ENCODE measurements at regions not wholly inside any gene's neighbourhood (a gene's known extent, or its start where the extent isn't known, plus 50 kb on each side); places are given as distances from the start of the nearest gene placed in this dataset.
"Not testable (repeated sequence)": the region's sequence is repeated elsewhere in the genome, so short reads cannot be mapped to it uniquely, and the experiment has no call there.

DNA sequence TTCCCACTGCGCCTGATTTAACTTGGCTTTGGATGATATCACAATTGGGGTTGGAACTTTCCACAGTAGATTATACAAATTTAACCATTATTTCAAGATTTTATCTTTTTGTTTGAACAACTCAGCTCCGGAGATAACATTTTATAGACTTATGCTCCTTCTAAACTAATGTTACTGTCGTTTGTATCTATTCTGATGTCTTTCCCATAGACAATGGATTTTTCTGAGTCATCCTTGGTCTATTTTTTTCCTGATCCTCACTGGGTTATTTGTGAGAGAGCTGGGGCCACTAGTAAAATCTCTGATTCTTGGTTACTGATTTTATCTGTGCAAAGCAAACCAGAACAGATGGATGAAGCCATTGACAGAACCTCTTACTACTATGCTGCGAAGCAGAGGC, 175.1 kb downstream of the SLC38A4 start:
- DNase-seq (no peak), ATAC-seq (no peak)
- Histone ChIP-seq H3K4me3 (no peak overlapping the region), H3K27ac (no peak overlapping the region), H3K9me3 (no peaks in the 10 kb centered on the region), H3K4me1 (no peaks in the 10 kb centered on the region), H3K36me3 (replicated peaks in 1 of 2; ENCODE audit: insufficient read depth in 1 of 2, low read depth in 2 of 2) (no peaks in the 10 kb centered on the region), H3K27me3 (no peaks in the 10 kb centered on the region)
- no peak for TF ChIP-seq CTCF (IDR thresholded peaks at IDR 0.05)
- no peak for TF ChIP-seq POLR2A (IDR thresholded peaks at IDR 0.05)
- intact Hi-C loops (cut with DNase I): loop anchor here (10.0 kb wide), 1 partner anchor 296 kb away; no protein-coding TSS in a partner anchor
- WGBS, 2 donors: 86 to 88% methylated on average over 4 of the region's 4 CpGs

DNA sequence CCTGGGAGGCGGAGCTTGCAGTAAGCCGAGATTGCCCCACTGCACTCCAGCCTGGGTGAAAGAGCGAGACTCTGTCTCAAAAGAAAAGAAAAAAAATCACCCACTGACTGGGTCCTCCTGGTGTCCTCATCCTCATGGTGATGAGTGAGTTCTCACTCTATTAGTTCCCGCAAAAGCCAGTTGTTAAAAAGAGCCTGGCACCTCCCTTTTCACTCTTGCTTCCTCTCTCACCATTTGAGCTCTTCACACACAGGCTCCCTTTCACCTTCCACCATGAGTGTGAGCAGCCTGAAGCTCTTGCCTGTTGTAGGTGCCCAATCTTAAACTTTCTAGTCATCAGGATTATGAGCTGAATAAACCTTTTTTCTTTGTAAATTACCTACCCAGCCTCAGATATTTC, 176.4 kb downstream of the SLC38A4 start:
- intact Hi-C loops (cut with DNase I): no loop called here
- H3K27me3 ChIP-seq: no peaks in the 10 kb centered on the region
- no peak for TF ChIP-seq CTCF (IDR thresholded peaks at IDR 0.05)
- H3K36me3 ChIP-seq (replicated peaks in 1 of 2; ENCODE audit: insufficient read depth in 1 of 2, low read depth in 2 of 2): no peaks in the 10 kb centered on the region
- H3K4me3 ChIP-seq: no peak overlapping the region
- no peak overlapping the region for H3K27ac ChIP-seq
- 96 to 99% methylated on average over 4 of the region's 4 CpGs for WGBS, 2 donors
- no peaks in the 10 kb centered on the region for H3K9me3 ChIP-seq
- no peak for ATAC-seq
- H3K4me1 ChIP-seq: no peaks in the 10 kb centered on the region
- DNase-seq: no peak

- no peak overlapping the region for H3K4me3 ChIP-seq
- no peaks in the 10 kb centered on the region for H3K27me3 ChIP-seq
- H3K36me3 ChIP-seq (replicated peaks in 1 of 2; ENCODE audit: insufficient read depth in 1 of 2, low read depth in 2 of 2): no peaks in the 10 kb centered on the region
- ATAC-seq (no peak), DNase-seq (no peak)
- H3K27ac ChIP-seq: no peak overlapping the region
- 68 to 75% methylated on average over 2 of the region's 2 CpGs for WGBS, 2 donors
- TF ChIP-seq CTCF (IDR thresholded peaks at IDR 0.05) (no peak), POLR2A (IDR thresholded peaks at IDR 0.05) (no peak)
- no peaks in the 10 kb centered on the region for H3K9me3 ChIP-seq
- H3K4me1 ChIP-seq: no peaks in the 10 kb centered on the region
- intact Hi-C loops (cut with DNase I): no loop called here
Measured at GRCh38 chr12:46647034-46647433, 178.8 kb downstream of the SLC38A4 start.

DNA sequence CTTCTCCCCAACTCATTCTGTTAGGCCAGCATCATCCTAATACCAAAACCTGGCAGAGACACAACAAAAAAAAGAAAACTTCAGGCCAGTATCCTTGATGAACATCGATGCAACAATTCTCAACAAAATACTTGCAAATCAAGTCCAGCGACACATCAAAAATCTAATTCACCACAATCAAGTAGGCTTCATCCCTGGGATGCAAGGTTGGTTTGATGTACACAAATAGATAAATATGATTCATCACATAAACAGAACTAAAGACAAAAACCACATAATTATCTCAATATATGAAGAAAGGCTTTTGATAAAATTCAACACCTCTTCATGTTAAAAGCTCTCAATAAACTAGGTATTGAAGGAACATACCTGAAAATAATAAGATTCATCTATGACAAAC, 184.1 kb downstream of the SLC38A4 start:
- intact Hi-C loops (cut with DNase I): not testable (repeated sequence)
- 93 to 100% methylated on average over 2 of the region's 2 CpGs for WGBS, 2 donors

GRCh38 chr12:46635818-46636217, 190.0 kb downstream of the SLC38A4 start:
- no peak overlapping the region for H3K4me3 ChIP-seq
- DNase-seq (no peak), ATAC-seq (no peak)
- H3K4me1 ChIP-seq: no peaks in the 10 kb centered on the region
- intact Hi-C loops (cut with DNase I): no loop called here
- no peak overlapping the region for H3K27ac ChIP-seq
- TF ChIP-seq POLR2A (IDR thresholded peaks at IDR 0.05) (no peak), CTCF (IDR thresholded peaks at IDR 0.05) (no peak)
- H3K9me3 ChIP-seq: no peaks in the 10 kb centered on the region
- H3K27me3 ChIP-seq: no peaks in the 10 kb centered on the region
- no peaks in the 10 kb centered on the region for H3K36me3 ChIP-seq (replicated peaks in 1 of 2; ENCODE audit: insufficient read depth in 1 of 2, low read depth in 2 of 2)

More for the DNA sequence above, 184.1 kb downstream of the SLC38A4 start:
- not testable (repeated sequence) for H3K4me1 ChIP-seq; H3K36me3 ChIP-seq (replicated peaks in 1 of 2; ENCODE audit: insufficient read depth in 1 of 2, low read depth in 2 of 2); ATAC-seq; DNase-seq; H3K4me3 ChIP-seq; H3K9me3 ChIP-seq; H3K27ac ChIP-seq; H3K27me3 ChIP-seq

Measured in body of pancreas (tissue), 4 donors.